ENCODE measurements at regions not wholly inside any gene's neighbourhood (a gene's known extent, or its start where the extent isn't known, plus 50 kb on each side); places are given as distances from the start of the nearest gene placed in this dataset.

DNA sequence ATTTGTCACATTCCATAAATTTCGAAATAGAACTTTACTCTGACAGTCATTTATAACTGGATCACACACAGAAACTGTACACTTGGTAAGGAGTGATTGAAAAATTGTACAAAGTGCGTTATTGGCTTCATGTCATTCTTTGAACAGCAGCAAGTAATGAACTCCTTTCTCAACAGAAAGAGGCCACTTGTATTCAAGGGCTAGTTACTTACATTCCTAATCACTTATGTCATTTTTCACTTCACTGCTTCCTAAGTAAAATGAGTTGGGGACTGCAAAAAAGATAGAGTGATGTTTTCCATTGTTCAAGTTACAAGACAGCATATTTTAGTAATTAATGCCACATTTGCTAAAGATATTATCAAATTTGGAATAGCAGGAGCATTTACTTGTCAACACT, 893.2 kb downstream of the DTWD2 start:
- H3K4me3 Mint-ChIP-seq: no peak overlapping the region
- Histone ChIP-seq H4K5ac (ENCODE audit: insufficient read length, low read depth, low read length) (no peak overlapping the region), H3K23me2 (ENCODE audit: insufficient read length, low read depth, low read length, poor library complexity, severe bottlenecking) (no peaks in the 10 kb centered on the region), H2BK15ac (ENCODE audit: low read depth, low read length) (no peak overlapping the region), H3K18ac (ENCODE audit: insufficient read length, low read depth, low read length) (no peak overlapping the region), H3K9ac (ENCODE audit: extremely low read depth, insufficient read length, low read length) (no peak overlapping the region), H3K79me1 (ENCODE audit: insufficient read depth, low read depth, low read length, poor library complexity, severe bottlenecking) (no peaks in the 10 kb centered on the region), H4K8ac (replicated peaks; ENCODE audit: insufficient read length, low read depth, low read length) (no peak overlapping the region), H2BK5ac (ENCODE audit: insufficient read length, low read length) (no peak overlapping the region), H3K79me2 (ENCODE audit: insufficient read depth, low read length) (no peaks in the 10 kb centered on the region), H3K4ac (ENCODE audit: low read depth, low read length) (no peak overlapping the region), H3K23ac (ENCODE audit: insufficient read length, low read depth, low read length) (no peak overlapping the region), H2BK120ac (ENCODE audit: low read depth, low read length, poor library complexity, severe bottlenecking) (no peak overlapping the region), H3K4me1 (ENCODE audit: insufficient read depth, low read length) (no peaks in the 10 kb centered on the region), H4K91ac (ENCODE audit: insufficient read length, low read depth, low read length) (no peak overlapping the region), H2BK20ac (ENCODE audit: low read depth, low read length, poor library complexity, severe bottlenecking) (no peak overlapping the region), H2AFZ (ENCODE audit: low read length) (no peak overlapping the region), H3T11ph (ENCODE audit: low read length) (no peak overlapping the region), H3K4me2 (ENCODE audit: insufficient read depth, insufficient read length, low read length) (no peak overlapping the region), H3K14ac (ENCODE audit: insufficient read depth, low read length) (no peak overlapping the region), H2BK12ac (ENCODE audit: insufficient read length, low read depth, low read length) (no peak overlapping the region), H2AK5ac (ENCODE audit: insufficient read length, low read length) (no peak overlapping the region), H3K9me3 (ENCODE audit: control insufficient read depth, low read depth, low read length) (no peaks in the 10 kb centered on the region), H4K20me1 (ENCODE audit: control insufficient read depth, insufficient read depth, insufficient read length) (no peaks in the 10 kb centered on the region), H3K56ac (ENCODE audit: insufficient read length, low read depth, low read length) (no peak overlapping the region), H3K27me3 (ENCODE audit: insufficient read depth, low read length) (no peaks in the 10 kb centered on the region), H3K27ac (ENCODE audit: insufficient read length, low read depth, low read length) (no peak overlapping the region)
- WGBS (ENCODE audit: extremely low coverage, insufficient read length, low lambda C conversion rate): no CpG with 5 or more reads among the region's 2 CpGs
- peaks cover 4% of the 10 kb centered on the region for H3K27me3 Mint-ChIP-seq (ENCODE audit: low read depth)
- no peaks in the 10 kb centered on the region for H3K4me1 Mint-ChIP-seq
- no peaks in the 10 kb centered on the region for H3K9me3 Mint-ChIP-seq
- no peak overlapping the region for H3K27ac Mint-ChIP-seq
- no peaks in the 10 kb centered on the region for H3K36me3 Mint-ChIP-seq (ENCODE audit: insufficient read depth in 1 of 3, low read depth in 3 of 3)
- TF ChIP-seq, protein P1, sequence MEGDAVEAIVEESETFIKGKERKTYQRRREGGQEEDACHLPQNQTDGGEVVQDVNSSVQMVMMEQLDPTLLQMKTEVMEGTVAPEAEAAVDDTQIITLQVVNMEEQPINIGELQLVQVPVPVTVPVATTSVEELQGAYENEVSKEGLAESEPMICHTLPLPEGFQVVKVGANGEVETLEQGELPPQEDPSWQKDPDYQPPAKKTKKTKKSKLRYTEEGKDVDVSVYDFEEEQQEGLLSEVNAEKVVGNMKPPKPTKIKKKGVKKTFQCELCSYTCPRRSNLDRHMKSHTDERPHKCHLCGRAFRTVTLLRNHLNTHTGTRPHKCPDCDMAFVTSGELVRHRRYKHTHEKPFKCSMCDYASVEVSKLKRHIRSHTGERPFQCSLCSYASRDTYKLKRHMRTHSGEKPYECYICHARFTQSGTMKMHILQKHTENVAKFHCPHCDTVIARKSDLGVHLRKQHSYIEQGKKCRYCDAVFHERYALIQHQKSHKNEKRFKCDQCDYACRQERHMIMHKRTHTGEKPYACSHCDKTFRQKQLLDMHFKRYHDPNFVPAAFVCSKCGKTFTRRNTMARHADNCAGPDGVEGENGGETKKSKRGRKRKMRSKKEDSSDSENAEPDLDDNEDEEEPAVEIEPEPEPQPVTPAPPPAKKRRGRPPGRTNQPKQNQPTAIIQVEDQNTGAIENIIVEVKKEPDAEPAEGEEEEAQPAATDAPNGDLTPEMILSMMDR (conservative IDR thresholded peaks at IDR 0.05): no peak
- no peak for DNase-seq
